ENCODE measurements at regions not wholly inside any gene's neighbourhood (a gene's known extent, or its start where the extent isn't known, plus 50 kb on each side); places are given as distances from the start of the nearest gene placed in this dataset.
"Not testable (repeated sequence)": the region's sequence is repeated elsewhere in the genome, so short reads cannot be mapped to it uniquely, and the experiment has no call there.

DNA sequence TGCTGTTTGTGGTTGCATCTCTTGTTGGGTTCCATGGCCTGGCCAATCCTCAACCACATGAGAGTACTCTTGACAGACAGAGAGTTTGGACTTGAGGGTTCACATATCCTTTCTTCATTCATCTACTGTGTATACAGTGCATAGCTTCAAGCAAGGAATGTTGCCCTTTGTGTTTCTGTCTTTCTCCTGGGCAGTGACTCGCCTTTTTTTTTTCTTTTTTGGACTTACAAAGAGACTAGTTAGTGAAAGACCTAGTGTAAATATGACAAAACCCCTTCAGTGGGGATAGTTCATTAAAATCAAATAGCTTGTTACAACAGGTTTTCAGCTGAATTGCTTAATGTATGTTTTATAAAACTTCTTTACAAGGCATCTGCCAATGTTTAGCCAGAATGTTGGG lies 290.2 kb downstream of the FGFR2 start:
- no peak for DNase-seq

DNA sequence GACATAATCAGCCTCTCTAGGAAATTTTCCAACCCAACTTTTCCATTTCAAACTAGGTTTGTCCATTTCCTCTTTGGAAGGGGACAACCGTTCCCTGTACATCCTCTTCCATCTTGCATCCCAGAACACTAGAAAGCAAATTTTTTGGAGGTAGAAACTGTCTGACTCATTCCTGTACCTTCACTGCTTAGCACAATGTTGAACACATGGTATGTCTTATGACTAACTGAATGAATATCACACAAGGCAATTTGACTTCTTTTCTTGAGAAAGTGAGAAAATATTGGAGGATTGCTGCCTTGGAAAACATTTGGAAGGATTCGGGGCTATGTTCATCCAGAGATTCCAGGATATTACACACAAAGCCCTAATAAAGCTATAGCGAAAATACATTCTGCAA lies 289.1 kb downstream of the FGFR2 start:
- DNase-seq, result no peak

DNA sequence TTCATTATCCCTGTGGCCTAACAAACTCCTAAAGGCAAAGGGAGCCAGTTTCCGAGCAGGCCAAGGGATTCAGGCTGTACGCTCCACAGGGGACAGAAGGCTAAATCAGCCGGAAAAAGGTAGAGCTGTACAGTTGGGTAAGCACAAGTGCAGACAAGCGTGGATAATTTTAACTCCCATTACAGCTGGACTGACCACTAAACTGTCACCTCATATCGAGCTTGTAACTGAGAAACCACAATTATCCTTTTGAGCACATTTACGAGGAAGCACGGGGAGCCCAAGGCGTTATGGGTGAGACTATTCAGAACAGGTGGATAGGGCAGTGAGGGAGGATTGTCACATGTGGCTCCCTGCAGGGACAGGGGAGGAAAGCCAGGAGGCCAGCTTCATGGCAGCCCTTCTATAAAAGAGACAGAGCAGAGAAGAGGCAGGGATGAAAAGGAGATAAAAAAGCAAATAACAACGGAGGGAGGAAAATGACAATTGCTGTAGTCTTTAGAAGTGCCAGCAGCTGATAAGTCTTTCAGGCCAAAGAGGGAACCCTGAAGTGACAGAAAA lies 288.0 kb downstream of the FGFR2 start:
- no peak for DNase-seq

DNA sequence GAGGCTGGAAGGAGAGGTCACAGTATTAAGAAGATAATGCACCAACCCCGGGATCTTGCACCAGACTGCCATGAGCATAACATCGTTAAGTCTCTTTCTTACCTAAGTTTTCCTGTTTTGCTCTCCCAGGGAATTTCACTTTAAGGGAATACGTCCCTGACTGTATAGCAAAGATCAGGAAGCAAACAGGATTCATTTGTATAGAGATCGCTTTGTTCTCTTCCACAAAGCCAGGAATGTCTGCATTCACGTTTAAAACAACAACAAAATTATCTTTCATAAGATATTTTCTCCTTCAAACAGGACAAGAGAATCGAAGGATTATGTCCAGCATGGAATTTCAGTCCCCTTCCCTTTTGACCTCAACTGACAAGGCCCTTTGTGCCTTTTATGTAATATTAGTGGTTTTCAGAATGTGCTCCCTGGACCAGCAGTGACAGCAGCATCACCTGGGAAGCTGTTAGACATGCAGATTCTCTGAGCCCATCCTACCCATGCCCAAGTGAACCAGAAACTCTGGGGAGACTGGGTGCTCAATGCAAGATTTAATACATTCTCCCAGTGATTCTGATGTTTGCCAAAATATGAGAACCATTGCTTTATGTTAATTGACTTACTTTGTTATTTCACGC lies 286.3 kb downstream of the FGFR2 start:
- DNase-seq, result no peak

DNA sequence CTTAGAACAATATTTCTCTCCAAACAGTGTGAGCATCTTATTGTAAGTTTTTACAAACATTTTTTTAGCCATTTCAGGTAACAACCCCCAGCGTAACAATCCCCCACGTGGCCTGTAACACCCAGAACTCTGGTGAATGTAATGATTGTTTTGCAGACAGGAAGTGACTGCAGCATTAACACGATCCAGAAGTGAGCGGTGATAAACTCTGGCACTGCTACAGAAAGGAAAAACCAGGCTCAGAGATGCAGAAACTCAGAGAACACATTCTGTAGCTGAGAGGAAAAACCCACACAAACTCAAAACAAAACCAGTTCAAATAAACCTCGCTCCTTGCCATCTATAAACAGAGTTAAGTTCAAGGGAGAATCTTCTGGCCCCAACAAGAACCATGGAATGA lies 285.7 kb downstream of the FGFR2 start:
- DNase-seq, result no peak

DNA sequence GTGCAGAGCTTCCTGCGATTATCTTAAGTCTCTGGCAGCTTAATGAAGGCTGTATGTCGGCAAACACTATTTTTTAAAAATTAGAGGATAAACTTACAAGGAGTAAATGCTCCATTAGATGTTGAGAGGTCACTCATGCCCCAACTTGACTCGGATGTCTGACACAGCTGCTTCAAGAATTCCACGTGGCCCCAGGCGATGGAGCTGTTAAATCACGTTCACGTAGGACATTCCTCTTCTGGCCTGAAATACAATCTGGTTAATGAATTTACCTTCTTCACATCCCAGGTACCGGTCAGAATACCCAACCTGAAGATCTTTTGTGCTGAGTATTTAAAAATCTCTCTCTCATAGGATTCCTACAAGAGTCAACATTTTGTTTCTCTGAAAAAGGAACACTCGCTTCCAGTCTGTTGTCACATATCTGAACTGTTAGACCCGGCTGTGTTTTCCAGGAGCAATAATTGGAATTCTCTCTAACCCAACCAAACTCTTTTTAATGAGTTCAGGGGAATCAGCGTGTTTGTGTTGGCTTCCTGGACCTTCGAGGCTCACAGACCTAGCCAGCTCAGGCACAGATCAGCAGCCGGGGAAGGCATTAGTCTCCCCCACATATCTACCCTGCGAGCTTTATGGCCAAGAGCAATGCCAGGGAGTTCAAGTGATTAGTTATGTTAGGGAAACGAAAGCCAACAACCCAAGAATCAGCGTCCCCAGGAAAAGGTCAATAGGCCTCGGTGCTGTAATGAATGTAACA lies 284.9 kb downstream of the FGFR2 start:
- DNase-seq, result no peak

DNA sequence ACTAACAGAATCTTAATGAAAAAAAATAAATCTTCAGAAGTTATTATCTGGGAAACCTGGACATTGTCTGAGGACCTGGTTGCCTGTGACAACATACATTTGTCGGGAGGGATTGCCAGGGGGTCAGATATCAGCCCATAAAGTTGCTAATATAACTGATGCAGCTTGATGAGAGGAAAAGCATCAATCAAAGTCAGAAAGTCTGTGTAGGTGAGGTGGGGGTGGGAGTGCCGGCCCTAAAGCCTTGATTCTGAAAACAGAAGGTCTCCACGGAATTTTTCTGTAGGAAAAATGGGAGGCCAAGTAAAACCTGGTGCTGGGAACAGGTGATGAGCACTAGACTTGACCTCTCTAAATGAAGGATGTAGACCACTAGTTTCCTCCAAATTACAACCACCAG lies 281.8 kb downstream of the FGFR2 start:
- DNase-seq, result no peak

DNA sequence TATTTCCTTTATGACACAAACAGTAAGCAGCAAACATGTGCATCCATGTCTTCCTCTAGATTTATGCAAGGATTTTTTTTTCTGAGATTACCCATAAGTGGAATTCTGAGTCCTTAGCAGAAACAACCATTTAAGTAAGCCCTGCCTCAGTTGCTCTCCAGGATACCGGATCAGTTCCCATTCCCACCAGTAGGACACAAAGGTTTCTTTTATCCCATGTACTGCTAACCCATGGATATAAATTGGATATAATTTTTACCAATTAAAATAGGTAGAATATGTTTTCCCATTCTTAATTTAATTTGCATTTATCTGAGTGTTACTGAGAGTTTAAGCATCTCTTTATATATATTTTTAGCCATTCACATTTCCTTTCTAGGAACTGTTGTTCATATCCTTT lies 280.9 kb downstream of the FGFR2 start:
- DNase-seq, result no peak

DNA sequence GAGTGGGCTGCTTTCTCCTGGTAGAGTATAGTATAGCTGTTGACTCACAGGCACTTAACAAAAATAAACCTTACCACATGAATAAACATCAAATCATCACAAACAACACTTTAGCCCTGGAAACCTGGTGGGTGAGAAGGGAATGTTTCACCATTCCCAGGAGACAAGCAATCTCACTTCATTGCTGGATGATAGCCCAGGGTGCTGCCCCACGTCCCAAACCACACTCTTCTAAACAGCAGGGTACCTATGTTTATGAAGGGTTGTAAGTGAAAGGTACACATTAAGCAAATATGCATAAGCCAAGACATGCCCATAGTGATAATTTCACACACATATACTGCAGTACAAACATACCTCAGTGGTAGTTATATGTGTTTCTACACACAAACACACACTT lies 276.2 kb downstream of the FGFR2 start:
- no peak for DNase-seq

DNA sequence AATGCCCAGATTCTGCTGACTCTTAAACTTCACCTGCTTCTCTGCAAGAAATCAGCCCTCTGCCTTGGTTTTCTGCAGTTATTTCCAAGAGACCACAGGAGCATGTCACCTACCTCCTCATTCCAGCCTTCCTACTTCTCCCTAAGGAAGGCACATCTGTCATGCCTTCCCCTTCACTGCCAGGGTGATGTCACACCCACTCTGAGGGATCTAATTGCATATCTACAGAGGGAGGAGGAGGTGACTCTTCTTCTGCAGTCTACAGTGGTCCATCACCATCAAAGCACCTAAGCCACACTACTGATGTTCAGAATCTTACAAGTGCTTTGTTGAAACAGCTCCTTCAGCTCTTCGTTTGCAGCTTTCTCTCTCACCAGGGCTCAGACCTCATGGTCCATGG lies 275.5 kb downstream of the FGFR2 start:
- DNase-seq, result no peak

DNA sequence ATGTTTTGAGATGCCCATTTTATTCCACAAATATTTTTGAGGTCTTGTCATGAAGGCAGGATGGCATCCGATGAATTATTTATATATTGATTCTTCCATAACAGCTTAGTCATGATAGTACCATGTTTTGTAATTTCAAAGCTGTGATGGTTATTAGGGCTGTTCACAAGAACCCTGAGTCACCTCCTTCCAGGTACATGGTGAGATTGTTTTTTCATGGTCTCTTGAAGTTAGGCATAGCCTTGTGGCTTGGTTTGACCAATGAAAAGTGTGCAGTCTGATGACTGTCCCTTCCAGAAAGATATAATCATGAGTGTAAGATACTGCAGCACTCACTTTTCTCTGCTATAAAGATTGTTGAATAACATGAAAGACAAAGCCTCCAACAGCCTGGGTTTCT lies 274.8 kb downstream of the FGFR2 start:
- DNase-seq, result no peak

DNA sequence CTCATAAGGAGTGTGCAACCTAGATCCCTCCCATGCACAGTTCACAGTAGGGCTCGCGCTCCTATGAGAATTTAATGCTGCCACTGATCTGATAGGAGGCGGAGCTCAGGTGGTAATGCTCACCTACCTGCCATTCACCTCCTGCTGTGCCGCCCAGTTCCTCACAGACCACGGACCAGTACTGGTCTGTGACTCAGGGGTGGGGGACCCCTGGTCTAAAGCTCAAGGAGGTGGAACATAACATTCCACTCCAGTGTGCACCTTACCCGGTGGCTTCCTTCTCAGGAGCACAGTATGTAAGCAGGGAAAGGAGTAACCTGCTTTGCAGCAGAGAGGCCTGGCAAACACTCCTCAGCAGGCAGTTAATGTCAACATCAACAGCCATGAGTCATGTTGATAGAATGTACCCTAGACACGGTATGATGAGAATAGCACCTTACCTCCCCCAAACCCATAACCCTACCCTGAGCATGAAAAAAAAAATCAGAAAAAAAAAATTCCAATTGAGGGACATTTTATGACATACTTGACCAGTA lies 273.5 kb downstream of the FGFR2 start:
- no peak for DNase-seq

DNA sequence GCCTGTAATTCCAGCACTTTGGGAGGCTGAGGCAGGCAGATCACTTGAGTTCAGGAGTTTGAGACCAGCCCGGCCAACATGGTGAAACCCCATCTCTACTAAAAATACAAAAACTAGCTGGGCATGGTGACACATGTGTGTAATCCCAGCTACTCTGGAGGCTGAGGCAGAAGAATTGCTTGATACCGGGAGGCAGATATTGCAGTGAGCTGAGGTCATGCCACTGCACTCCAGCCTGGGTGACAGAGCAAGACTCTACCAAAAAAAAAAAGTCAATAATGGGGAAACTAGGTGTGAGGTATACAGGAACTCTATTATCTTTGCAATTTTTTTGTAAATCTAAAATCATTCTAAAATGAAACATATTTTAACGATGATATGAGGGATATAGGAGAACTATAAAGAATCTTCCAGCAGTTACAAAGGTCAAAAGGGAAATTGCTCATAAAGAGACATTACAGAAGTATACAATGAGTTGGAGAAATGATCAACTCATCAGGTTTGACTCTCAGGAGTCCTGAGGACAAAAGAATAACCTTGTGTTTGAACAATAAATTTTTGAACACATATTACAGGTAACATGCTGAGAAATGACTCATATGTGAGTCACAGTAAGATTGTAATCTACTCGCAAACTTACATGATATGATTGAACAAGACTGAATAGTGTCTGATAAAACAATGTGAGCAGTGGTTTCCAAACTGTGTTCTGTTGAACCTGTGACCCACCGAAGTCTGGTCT lies 272.6 kb downstream of the FGFR2 start:
- no peak for DNase-seq

DNA sequence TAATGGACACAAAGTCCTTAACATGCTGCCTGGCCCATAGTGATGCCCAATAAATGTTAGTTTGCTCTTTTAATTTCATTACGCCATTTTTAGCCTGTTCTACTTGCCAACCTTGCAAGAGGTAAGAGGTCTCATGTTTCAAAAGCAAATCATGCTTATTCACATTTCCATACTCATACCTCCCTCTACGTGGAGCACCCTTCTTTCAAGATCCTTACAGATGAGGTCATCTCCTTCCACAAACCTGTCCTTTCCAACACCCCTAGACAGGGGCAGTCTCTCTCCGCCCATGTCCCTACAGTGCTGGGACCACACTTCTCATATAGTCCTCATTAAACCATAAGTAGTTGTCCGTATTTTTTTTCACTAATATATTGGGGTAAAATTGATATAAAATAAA lies 271.3 kb downstream of the FGFR2 start:
- no peak for DNase-seq

DNA sequence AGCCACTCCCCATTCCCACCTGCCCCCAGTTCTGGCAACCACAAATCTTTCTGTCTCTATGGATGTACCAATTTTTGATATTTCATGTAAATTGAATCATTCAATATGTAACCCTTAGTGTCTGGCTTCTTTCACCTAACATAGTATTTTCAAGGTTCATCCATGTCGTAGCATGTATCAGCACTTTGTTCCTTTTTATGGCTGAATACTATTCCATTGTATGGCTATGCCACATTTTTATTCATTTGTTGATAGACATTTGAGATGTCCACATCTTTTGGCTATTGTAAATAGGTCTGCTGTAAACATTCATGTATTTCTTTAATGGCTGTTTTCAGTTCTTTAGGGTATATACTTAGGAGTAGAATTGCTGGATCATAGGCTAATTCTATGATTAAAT lies 270.5 kb downstream of the FGFR2 start:
- DNase-seq, result no peak

DNA sequence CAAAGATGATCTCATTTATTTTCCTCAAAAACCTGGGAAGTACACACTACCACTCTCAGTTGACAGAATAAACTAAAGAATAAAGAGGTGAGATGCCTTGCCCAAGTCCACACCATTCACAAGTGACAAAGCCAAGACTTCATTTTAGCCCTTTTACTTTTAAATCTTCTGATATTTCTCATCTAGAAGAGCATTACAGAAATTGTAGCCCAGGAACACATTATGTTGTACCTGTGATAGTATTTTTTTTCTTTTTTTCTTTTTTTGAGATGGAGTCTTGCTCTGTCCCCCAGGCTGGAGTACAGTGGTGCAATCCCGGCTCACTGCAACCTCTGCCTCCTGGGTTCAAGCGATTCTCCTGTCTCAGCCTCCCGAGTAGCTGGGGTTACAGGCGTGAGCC lies 268.6 kb downstream of the FGFR2 start:
- not testable (repeated sequence) for DNase-seq

DNA sequence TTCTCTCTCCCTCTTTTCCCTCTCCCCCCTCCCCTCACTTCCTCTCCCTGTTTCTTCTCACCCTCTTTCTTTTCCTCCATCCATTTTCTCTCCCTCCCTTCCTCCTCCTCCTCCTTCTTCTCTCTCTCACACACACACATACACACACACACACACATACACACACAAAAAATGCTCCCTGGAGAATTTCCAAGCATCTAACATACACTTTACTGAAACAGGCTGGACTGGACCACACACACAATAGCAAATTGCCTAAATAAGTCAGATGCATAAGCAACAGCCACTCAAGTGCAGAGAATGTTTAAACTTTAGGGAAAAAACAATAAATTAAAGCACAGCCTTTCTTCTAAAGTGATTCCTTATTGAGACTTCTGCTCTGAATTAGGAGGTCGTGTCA lies 267.7 kb downstream of the FGFR2 start:
- no peak for DNase-seq

DNA sequence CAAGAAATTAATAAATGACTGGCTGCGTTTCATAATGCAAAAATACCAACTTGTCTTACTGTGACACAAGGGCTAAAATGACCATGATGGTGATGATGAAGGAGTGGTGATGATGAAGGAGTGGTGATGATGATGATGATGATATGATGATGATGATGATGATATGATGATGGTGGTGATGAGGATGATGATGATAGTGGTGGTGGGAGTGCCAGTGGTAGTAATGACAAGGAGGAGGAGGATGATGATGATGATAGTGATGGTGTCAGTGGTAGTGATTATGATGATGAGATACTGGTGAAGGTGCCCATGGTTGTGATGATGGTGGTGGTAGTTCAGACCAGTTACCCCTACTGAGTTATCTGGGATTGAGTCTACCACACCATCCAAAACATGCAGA lies 265.9 kb downstream of the FGFR2 start:
- no peak for DNase-seq

DNA sequence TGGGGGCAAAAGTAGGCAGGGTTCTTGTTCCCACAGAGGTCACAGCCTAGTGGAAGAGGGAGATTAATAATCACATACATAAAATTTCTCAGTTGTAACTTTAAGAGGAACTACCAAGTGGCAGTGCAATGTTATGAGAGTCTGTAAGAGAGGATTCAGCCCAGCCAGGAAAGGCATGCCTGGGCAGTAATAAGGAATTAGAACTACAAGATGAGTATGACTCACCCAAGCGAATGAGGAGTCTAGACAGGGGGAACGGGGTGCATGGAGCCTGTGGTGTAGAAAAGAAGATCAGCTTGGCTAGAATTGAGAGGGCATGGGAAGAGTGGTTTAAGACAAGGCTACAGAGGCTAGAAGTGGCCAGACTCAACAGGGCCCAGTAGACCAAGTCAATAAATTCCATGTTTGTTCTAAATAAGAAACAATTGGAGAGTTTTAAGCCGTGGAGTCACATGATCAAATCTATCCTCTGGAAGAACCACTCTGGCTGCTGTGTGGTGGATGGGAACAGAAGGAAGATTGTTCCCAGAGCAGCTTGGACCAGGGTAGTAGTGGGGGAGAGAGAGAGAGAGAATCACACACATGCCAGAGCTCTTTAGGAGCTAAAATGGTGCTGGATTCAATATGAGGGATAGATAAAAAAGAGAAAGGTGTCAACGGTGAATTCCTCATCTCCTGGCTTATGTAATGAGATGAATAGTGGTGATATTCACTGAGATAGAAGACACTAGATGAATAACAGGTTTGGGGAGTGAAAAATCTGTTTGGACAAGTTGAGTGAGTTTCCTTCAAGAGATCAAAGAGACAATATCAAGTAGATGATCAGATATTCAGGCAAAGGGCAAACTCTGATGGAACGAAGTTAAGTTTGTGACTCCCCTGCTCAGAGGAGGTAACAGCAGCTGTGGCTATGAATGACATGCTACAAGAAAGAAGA lies 265.1 kb downstream of the FGFR2 start:
- no peak for DNase-seq

DNA sequence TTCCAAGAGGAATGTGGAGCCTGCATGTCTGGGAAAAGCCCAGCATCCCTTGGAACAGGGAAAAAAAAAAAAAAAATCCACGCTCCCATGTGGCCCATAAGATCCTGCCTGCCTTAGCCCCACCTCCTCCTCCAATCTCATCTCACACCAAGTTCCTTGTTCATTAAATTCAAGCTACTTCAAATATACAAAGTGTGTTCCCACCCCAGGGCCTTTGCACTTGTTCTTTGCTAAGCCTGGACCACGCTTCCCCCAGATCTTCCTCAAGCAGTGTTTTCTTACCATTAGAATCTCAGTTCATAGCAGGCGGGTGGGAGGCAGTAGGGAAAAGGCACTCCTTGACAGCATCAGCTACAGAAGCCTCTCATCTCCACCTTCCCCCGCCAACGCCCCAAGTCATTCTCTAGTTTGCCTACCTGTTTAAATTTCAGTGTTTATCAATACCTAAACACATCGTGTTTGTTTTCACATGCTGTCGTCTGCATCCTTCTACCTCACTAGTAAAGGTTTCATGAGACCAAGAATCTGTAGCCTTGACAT lies 262.8 kb downstream of the FGFR2 start:
- DNase-seq, result no peak

DNA sequence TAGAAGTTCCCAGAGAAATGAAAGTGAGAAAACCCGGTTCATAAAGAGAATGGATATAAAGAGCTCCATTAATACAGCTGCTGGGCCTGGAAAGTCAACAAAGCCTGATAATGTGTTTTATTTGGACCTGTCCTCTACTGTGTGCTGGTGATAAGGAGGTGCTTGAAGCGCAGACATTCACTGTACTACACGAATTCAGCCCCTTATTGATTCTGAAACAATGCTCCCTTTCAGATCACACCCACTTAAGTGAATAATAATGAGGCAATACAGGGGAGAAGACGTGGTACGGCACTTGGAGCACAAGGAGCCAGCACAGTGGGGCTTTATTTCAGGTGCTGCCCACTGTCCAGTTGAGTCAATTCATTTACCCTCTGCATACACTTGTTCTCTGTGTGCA lies 260.8 kb downstream of the FGFR2 start:
- no peak for DNase-seq

Measured in suppressor macrophage (primary cell).